CD14-positive monocyte (primary cell): ENCODE measurements at regions not wholly inside any gene's neighbourhood (a gene's known extent, or its start where the extent isn't known, plus 50 kb on each side); places are given as distances from the start of the nearest gene placed in this dataset.

Source experiments
- DNase-seq, 3 donors: peaks; one replicate each; pipeline ENCODE4 v3.0.0-alpha.2; 2011 to 2022
- H2AFZ ChIP-seq: 2 replicates; pipeline ENCODE4 v1.6.0; 2012; ENCODE audit warnings: mild to moderate bottlenecking, low read depth, low read length, inconsistent platforms; ENCODE audit not compliant: insufficient read depth, poor library complexity, severe bottlenecking
- H3K27ac ChIP-seq, 2 donors: 1 replicate in 1 of 2; 2 replicates in 1 of 2; pipeline ENCODE4 v1.5.1; 2012 to 2013; ENCODE audit warnings: low read length in 2 of 2, control low read depth in 1 of 2, inconsistent platforms in 1 of 2, low read depth in 1 of 2, mild to moderate bottlenecking in 1 of 2
- H3K27me3 ChIP-seq, 2 donors: one replicate each; pipeline versions ENCODE4 v1.6.0 to v1.6.1; 2011 to 2013; ENCODE audit warnings: low read length in 2 of 2; ENCODE audit not compliant: control insufficient read depth in 2 of 2, insufficient read depth in 2 of 2
- H3K36me3 ChIP-seq, 2 donors: replicated peaks in 1 of 2; 1 replicate in 1 of 2; 2 replicates in 1 of 2; pipeline versions ENCODE4 v1.5.1 to v1.6.1; 2012 to 2013; ENCODE audit warnings: low read length in 2 of 2, control low read depth in 1 of 2, inconsistent platforms in 1 of 2, mild to moderate bottlenecking in 1 of 2; ENCODE audit not compliant: insufficient read depth in 2 of 2, control insufficient read depth in 1 of 2
- H3K4me1 ChIP-seq, 2 donors: 1 replicate in 1 of 2; 2 replicates in 1 of 2; pipeline versions ENCODE4 v1.5.1 to v1.6.1; 2012 to 2013; ENCODE audit warnings: low read length in 2 of 2, control low read depth in 1 of 2, inconsistent platforms in 1 of 2, mild to moderate bottlenecking in 1 of 2, moderate library complexity in 1 of 2; ENCODE audit not compliant: insufficient read depth in 2 of 2, control insufficient read depth in 1 of 2
- H3K4me2 ChIP-seq: replicated peaks from 2 replicates; pipeline ENCODE3; 2012; ENCODE audit warnings: low read length, moderate library complexity, mild to moderate bottlenecking; ENCODE audit not compliant: poor library complexity, severe bottlenecking; ENCODE audit errors: extremely low read depth
- H3K4me3 ChIP-seq, 3 experiments: fragments of 200-600 bp in 1 of 3; sonication (generic) in 1 of 3; replicated peaks in 1 of 3; 1 replicate in 2 of 3; 2 replicates in 1 of 3; pipeline ENCODE4 v1.5.1; 2011 to 2013; ENCODE audit warnings: low read length in 3 of 3, mild to moderate bottlenecking in 3 of 3, control low read depth in 2 of 3, low read depth in 2 of 3, inconsistent platforms in 1 of 3, moderate library complexity in 1 of 3
- H3K79me2 ChIP-seq: 2 replicates; pipeline ENCODE4 v1.6.0; 2012; ENCODE audit warnings: mild to moderate bottlenecking, control low read depth, inconsistent platforms, low read length, moderate library complexity; ENCODE audit not compliant: insufficient read depth
- H3K9ac ChIP-seq: 2 replicates; pipeline ENCODE4 v1.6.0; 2017; ENCODE audit warnings: low read length, mild to moderate bottlenecking; ENCODE audit not compliant: insufficient read depth, poor library complexity, severe bottlenecking
- H3K9me3 ChIP-seq, 2 donors: replicated peaks in 1 of 2; 1 replicate in 1 of 2; 2 replicates in 1 of 2; pipeline versions ENCODE4 v1.5.1 to v1.6.1; 2012 to 2013; ENCODE audit warnings: low read length in 2 of 2, control low read depth in 1 of 2; ENCODE audit not compliant: control insufficient read depth in 1 of 2, insufficient read depth in 1 of 2
- H4K20me1 ChIP-seq: 2 replicates; pipeline ENCODE4 v1.6.0; 2012; ENCODE audit warnings: mild to moderate bottlenecking, low read length, control low read depth, moderate library complexity; ENCODE audit not compliant: insufficient read depth
- H3K27ac Mint-ChIP-seq, 7 donors: one replicate each; pipeline ENCODE4 v1.8.0; 2020; ENCODE audit warnings: mild to moderate bottlenecking in 7 of 7, mixed read lengths in 7 of 7, moderate library complexity in 6 of 7, inconsistent platforms in 2 of 7
- H3K27me3 Mint-ChIP-seq, 3 donors: one replicate each; pipeline ENCODE4 v1.8.0; 2021 to 2022; ENCODE audit warnings: low read depth in 3 of 3, mild to moderate bottlenecking in 3 of 3, mixed read lengths in 3 of 3, moderate library complexity in 3 of 3, inconsistent platforms in 1 of 3
- H3K36me3 Mint-ChIP-seq, 2 donors: one replicate each; pipeline ENCODE4 v1.8.0; 2020; ENCODE audit warnings: mixed read lengths in 2 of 2, inconsistent platforms in 1 of 2, mild to moderate bottlenecking in 1 of 2
- H3K4me1 Mint-ChIP-seq: one replicate; pipeline ENCODE4 v1.8.0; 2020; ENCODE audit warnings: mild to moderate bottlenecking, mixed read lengths
- H3K4me3 Mint-ChIP-seq, 2 donors: one replicate each; pipeline ENCODE4 v1.8.0; 2020; ENCODE audit warnings: mild to moderate bottlenecking in 2 of 2, mixed read lengths in 2 of 2, moderate library complexity in 1 of 2
- H3K9me3 Mint-ChIP-seq, 7 donors: one replicate each; pipeline ENCODE4 v1.8.0; 2020 to 2022; ENCODE audit warnings: mixed read lengths in 7 of 7, mild to moderate bottlenecking in 6 of 7, moderate library complexity in 6 of 7, inconsistent platforms in 2 of 7
- CTCF ChIP-seq: fragments of 200-600 bp; IDR thresholded peaks from one replicate; pipeline ENCODE4 v1.8.0; 2022; ENCODE audit warnings: antibody characterized with exemption, mild to moderate bottlenecking
- WGBS: methylation state at CpG from one replicate; pipeline ENCODE4 v1.1.5; 2013; ENCODE audit warnings: missing lambda C conversion rate; ENCODE audit not compliant: insufficient coverage; 5-methylcytosine and 5-hydroxymethylcytosine counted together
- intact Hi-C, 2 donors: fragments of 100-400 bp; cut with micrococcal nuclease; formaldehyde crosslinking; loops; one replicate each; pipeline versions ENCODE4 v1.15.0 to v1.15.1; 2023

GRCh38 chr2:38502107-38502506 is 100.6 kb downstream of the HNRNPLL start:
- no peaks in the 10 kb centered on the region for H4K20me1 ChIP-seq
- intact Hi-C loops, result no loop called here
- TF ChIP-seq CTCF, result no peak
- Mint-ChIP-seq H3K4me1 (no peaks in the 10 kb centered on the region), H3K4me3 (no peak overlapping the region), H3K9me3 (peaks cover 10 to 25% (median 18%) of the 10 kb centered on the region in 7 donors), H3K27ac (no peak overlapping the region), H3K27me3 (peaks cover 0 to 9% (median 6%) of the 10 kb centered on the region in 3 donors), H3K36me3 (peaks cover 0 to 5% of the 10 kb centered on the region in 2 donors)
- H3K4me2 ChIP-seq, result no peak overlapping the region
- no CpG with 5 or more reads among the region's 1 CpG for WGBS
- H3K27me3 ChIP-seq, result no peaks in the 10 kb centered on the region
- H3K36me3 ChIP-seq, result no peaks in the 10 kb centered on the region
- H3K9me3 ChIP-seq, result peaks cover 12 to 13% of the 10 kb centered on the region in 2 donors
- H3K27ac ChIP-seq, result no peak overlapping the region
- no peaks in the 10 kb centered on the region for H3K79me2 ChIP-seq
- no peak for DNase-seq
- no peak overlapping the region for H2AFZ ChIP-seq
- H3K4me3 ChIP-seq, result no peak overlapping the region
- H3K4me1 ChIP-seq, result no peaks in the 10 kb centered on the region
- no peak overlapping the region for H3K9ac ChIP-seq

- peaks cover 3 to 6% of the 10 kb centered on the region in 2 donors for H3K9me3 ChIP-seq
- Mint-ChIP-seq H3K27me3 (peaks cover 0 to 9% (median 6%) of the 10 kb centered on the region in 3 donors), H3K9me3 (peaks cover 5 to 15% (median 9%) of the 10 kb centered on the region in 7 donors), H3K36me3 (no peaks in the 10 kb centered on the region), H3K4me1 (no peaks in the 10 kb centered on the region), H3K4me3 (no peak overlapping the region), H3K27ac (no peak overlapping the region)
- no peak overlapping the region for H3K9ac ChIP-seq
- intact Hi-C loops, result no loop called here
- no peak overlapping the region for H3K4me2 ChIP-seq
- no peaks in the 10 kb centered on the region for H3K79me2 ChIP-seq
- TF ChIP-seq CTCF, result no peak
- WGBS, result 96% methylated on average over 8 of the region's 12 CpGs
- no peak overlapping the region for H2AFZ ChIP-seq
- H3K36me3 ChIP-seq, result no peaks in the 10 kb centered on the region
- no peaks in the 10 kb centered on the region for H3K27me3 ChIP-seq
- H3K4me1 ChIP-seq, result no peaks in the 10 kb centered on the region
- H4K20me1 ChIP-seq, result no peaks in the 10 kb centered on the region
- no peak overlapping the region for H3K27ac ChIP-seq
- no peak for DNase-seq
- no peak overlapping the region for H3K4me3 ChIP-seq
These were observed 102.5 kb downstream of the HNRNPLL start for GRCh38 chr2:38500283-38500634.
